ENCODE measurements at regions not wholly inside any gene's neighbourhood (a gene's known extent, or its start where the extent isn't known, plus 50 kb on each side); places are given as distances from the start of the nearest gene placed in this dataset.
"Not testable (repeated sequence)": the region's sequence is repeated elsewhere in the genome, so short reads cannot be mapped to it uniquely, and the experiment has no call there.

- TF ChIP-seq CTCF (IDR thresholded peaks at IDR 0.05; ENCODE audit: low read depth, low read length) = no peak
- no peak for DNase-seq (ENCODE audit: extremely low read depth, low read depth)
These were observed 319.7 kb upstream of the MYT1L start for GRCh38 chr2:2650608-2651375.

DNA sequence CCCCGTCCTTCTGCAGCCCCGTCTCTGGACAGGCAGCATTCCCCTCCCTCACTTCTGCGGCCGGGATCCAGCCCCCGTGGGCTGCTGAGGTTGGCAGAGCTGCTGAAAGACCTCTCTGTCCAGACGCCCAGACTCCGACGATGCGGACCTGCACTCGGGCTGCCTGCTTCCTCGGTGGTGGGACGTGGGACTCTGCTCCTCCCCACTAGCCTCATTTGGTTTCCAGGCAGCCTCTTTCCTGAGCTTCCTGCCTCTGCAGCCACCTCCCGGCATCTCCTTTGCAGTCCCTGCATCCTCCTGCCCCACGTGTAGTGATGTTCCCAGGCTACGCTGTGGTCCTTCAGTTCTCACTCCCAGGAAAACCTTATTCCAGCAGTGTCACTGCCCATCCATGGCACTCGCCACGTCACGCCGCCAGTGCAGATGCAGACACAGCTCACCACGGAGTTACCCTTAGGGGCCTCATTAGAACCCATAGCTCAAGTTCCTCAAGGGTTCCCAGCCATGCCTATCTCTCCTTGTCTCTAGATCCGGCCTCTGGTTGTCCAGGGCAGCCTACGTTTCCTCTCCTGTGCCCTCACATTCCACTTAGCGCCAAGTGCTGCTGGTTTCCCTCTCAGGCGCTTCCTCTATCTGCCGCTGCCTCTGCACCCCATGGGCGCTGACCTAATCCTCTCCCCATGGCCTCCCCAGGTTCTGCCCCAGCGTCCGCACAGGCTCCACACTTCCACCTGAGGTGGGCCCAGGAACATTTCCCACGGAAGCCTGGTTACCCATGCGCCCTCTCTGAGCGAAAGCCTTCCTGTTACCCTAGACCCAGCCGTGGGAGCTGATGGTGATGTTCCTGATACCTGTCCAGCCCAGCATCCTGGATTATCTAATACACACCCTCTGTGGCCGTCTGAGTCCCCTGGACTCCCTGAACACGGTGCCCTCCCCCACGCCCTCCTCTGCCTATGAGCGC lies 318.3 kb upstream of the MYT1L start:
- TF ChIP-seq CTCF (IDR thresholded peaks at IDR 0.05; ENCODE audit: low read depth, low read length) = no peak
- no peak for DNase-seq (ENCODE audit: extremely low read depth, low read depth)

DNA sequence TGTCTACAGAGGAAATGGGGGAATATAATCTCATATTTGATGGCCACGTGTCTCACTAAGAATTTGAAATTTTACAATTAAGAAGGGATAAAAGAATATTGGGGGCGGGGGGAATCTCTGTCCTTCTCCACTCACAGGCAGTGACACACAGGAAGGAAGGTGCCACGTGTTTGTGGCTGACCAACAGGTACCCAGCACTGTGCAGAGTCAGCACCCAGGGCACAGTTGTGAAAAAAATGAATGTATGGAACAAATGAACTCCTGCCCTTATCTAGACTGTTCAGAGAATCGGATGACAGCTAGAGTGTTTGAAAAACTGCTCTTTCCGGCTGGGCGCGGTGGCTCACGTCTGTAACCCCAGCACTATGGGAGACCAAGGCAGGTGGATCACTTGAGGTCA lies 317.0 kb upstream of the MYT1L start:
- no peak for DNase-seq (ENCODE audit: extremely low read depth, low read depth)

DNA sequence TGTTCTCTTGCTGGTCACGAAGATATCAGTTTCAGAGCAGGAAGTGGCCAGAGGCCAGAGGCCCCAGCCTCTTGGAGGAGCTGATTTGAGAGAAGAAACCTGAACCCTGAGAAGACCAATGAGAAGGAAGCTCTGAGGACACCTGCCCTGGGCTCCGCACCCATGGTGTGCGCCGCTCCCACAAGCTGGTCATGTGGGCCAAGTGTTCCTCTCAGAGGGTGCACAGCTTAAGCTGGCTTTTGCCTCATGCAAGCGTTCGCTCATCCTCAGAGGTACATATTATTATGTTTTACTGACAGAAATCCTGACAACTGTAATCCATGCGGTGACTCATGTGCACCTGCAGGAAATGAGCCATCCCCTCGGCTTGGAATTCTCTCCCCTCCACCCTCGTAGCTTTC lies 316.1 kb upstream of the MYT1L start:
- TF ChIP-seq CTCF (IDR thresholded peaks at IDR 0.05; ENCODE audit: low read depth, low read length) = no peak
- no peak for DNase-seq (ENCODE audit: extremely low read depth, low read depth)

More for the DNA sequence above, 317.0 kb upstream of the MYT1L start:
- no peak for TF ChIP-seq CTCF (IDR thresholded peaks at IDR 0.05; ENCODE audit: low read depth, low read length)

DNA sequence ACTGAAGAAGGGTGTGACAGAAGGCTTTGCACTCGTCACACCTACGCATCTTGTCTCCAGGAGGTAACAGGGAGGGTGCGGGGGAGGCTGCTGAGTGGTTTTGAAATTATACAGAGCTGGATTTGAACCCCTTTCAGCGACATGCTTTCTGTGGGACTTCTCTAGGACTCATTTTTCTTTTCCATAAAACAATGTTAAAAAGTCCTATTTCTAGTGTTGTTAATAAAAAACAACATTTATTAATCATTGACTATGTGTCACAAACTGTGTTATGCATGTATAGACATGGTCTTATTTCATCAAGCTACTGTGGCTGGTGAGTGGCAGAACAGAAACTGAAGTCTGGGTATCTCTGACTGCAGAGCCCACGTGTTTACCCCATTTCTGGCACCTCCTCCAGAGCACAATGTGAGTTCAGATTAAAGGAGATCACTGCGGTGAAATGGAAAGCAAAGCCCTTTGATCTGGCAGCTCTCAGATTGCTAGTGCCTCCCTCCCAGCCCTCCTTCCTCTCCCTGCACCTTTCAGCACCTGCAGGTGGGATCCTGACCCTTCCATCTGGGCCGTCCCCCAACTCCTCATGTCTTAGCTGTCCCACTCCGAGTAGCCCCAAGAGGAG lies 315.5 kb upstream of the MYT1L start:
- no peak for TF ChIP-seq CTCF (IDR thresholded peaks at IDR 0.05; ENCODE audit: low read depth, low read length)
- no peak for DNase-seq (ENCODE audit: extremely low read depth, low read depth)

GRCh38 chr2:2645162-2645855 lies 314.2 kb upstream of the MYT1L start:
- TF ChIP-seq CTCF (IDR thresholded peaks at IDR 0.05; ENCODE audit: low read depth, low read length) = no peak
- DNase-seq (ENCODE audit: extremely low read depth, low read depth) = no peak

DNA sequence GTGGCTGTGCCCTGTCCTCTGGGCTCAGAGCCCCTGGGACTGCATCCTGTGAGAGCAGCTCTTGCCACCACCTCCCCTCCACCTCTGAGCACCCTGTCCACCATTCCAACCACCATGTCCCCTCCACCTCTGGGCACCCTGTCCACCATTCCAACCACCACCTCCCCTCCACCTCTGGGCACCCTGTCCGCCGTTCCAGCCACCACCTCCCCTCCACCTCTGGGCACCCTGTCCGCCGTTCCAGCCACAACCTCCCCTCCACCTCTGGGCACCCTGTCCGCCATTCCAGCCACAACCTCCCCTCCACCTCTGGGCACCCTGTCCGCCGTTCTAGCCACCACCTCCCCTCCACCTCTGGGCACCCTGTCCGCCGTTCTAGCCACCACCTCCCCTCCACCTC lies 313.7 kb upstream of the MYT1L start:
- not testable (repeated sequence) for DNase-seq (ENCODE audit: extremely low read depth, low read depth)

Measured in AG09319 (cell line).